HEK293T (cell line): ENCODE measurements at regions not wholly inside any gene's neighbourhood (a gene's known extent, or its start where the extent isn't known, plus 50 kb on each side); places are given as distances from the start of the nearest gene placed in this dataset.

Experiments used
- CTCF ChIA-PET: fragments of 350-600 bp; formaldehyde crosslinking; extraction: SDS; loops from one replicate; lab custom pipeline; 2021; ENCODE audit warnings: antibody characterized with exemption, inconsistent platforms; lab: Yijun Ruan, JAX
- POLR2A ChIA-PET: fragments of 350-600 bp; formaldehyde crosslinking; extraction: SDS; loops from one replicate; lab custom pipeline; 2020; ENCODE audit warnings: antibody characterized with exemption, inconsistent platforms; lab: Yijun Ruan, JAX
- DNase-seq: peaks from one replicate; pipeline ENCODE4 v3.0.0; 2012; ENCODE audit warnings: mixed read lengths; ENCODE audit errors: extremely low spot score
- ARNT ChIP-seq: fragments of 450-650 bp; IDR thresholded peaks from 2 replicates; pipeline ENCODE4 v1.6.1; 2017; ENCODE audit warnings: mild to moderate bottlenecking
- BHLHE40 ChIP-seq: fragments of 450-650 bp; IDR thresholded peaks from 2 replicates; pipeline ENCODE4 v1.6.1; 2016; ENCODE audit warnings: mild to moderate bottlenecking, moderate library complexity, borderline replicate concordance
- CTBP1 ChIP-seq: fragments of 450-650 bp; IDR thresholded peaks from 2 replicates; pipeline ENCODE4 v1.6.1; 2016; ENCODE audit warnings: borderline replicate concordance
- ELF4 ChIP-seq: fragments of 450-650 bp; IDR thresholded peaks from 2 replicates; pipeline ENCODE4 v1.6.1; 2017; ENCODE audit warnings: antibody characterized with exemption
- FOXA1 ChIP-seq: fragments of 450-650 bp; IDR thresholded peaks from 2 replicates; pipeline ENCODE4 v1.6.1; 2016; ENCODE audit warnings: mild to moderate bottlenecking
- FOXK2 ChIP-seq: fragments of 450-650 bp; IDR thresholded peaks from 2 replicates; pipeline ENCODE4 v1.6.1; 2016; ENCODE audit warnings: mild to moderate bottlenecking
- FOXM1 ChIP-seq: fragments of 450-650 bp; IDR thresholded peaks from 2 replicates; pipeline ENCODE4 v1.6.1; 2017; ENCODE audit warnings: mild to moderate bottlenecking, borderline replicate concordance
- HDGF ChIP-seq: fragments of 450-650 bp; IDR thresholded peaks from 2 replicates; pipeline ENCODE4 v1.6.1; 2017; ENCODE audit warnings: antibody characterized with exemption, borderline replicate concordance
- L3MBTL2 ChIP-seq: fragments of 450-650 bp; conservative IDR thresholded peaks from 2 replicates; pipeline ENCODE4 v1.6.1; 2016; ENCODE audit warnings: mild to moderate bottlenecking
- LEF1 ChIP-seq: fragments of 450-650 bp; IDR thresholded peaks from 2 replicates; pipeline ENCODE4 v1.6.1; 2017; ENCODE audit warnings: mild to moderate bottlenecking, borderline replicate concordance
- NFRKB ChIP-seq: fragments of 450-650 bp; IDR thresholded peaks from 2 replicates; pipeline ENCODE4 v1.6.1; 2016; ENCODE audit warnings: mild to moderate bottlenecking, moderate library complexity
- PKNOX1 ChIP-seq: fragments of 450-650 bp; IDR thresholded peaks from 2 replicates; pipeline ENCODE4 v1.6.1; 2016
- SP1 ChIP-seq: fragments of 450-650 bp; IDR thresholded peaks from 2 replicates; pipeline ENCODE4 v1.6.1; 2017
- SUZ12 ChIP-seq: fragments of 450-650 bp; IDR thresholded peaks from 2 replicates; pipeline ENCODE4 v1.6.1; 2016; ENCODE audit warnings: mild to moderate bottlenecking
- TARDBP ChIP-seq: fragments of 450-650 bp; IDR thresholded peaks from 2 replicates; pipeline ENCODE4 v1.6.1; 2016
- ZNF384 ChIP-seq: fragments of 450-650 bp; IDR thresholded peaks from 2 replicates; pipeline ENCODE4 v1.6.1; 2016

- POLR2A ChIA-PET, result no interaction called here
- CTCF ChIA-PET, result no interaction called here
- DNase-seq, result no peak
- no peak for TF ChIP-seq L3MBTL2
- no peak for TF ChIP-seq CTBP1
- no peak for TF ChIP-seq FOXK2
- no peak for TF ChIP-seq ZNF384
- TF ChIP-seq FOXM1, result no peak
- no peak for TF ChIP-seq HDGF
- no peak for TF ChIP-seq SP1
- TF ChIP-seq ARNT, result no peak
Observed at GRCh38 chr1:2907051-2907450, 105.6 kb upstream of the TTC34 start.

- no peak for TF ChIP-seq ELF4
- CTCF ChIA-PET, result no interaction called here
- POLR2A ChIA-PET, result no interaction called here
- DNase-seq, result no peak
Observed at GRCh38 chr1:2908081-2908480, 106.6 kb upstream of the TTC34 start.

GRCh38 chr1:2908561-2908960 is 107.1 kb upstream of the TTC34 start:
- TF ChIP-seq SP1 (no peak), SUZ12 (no peak), NFRKB (no peak), FOXK2 (no peak)
- POLR2A ChIA-PET, result no interaction called here
- CTCF ChIA-PET, result interaction anchor here (1.2 kb wide), 1 partner anchor 13 kb away, joined by 5 read pairs; no protein-coding TSS in a partner anchor
- no peak for DNase-seq

- TF ChIP-seq TARDBP (no peak), LEF1 (no peak), ARNT (no peak), SP1 (no peak), FOXK2 (no peak), CTBP1 (no peak), ELF4 (no peak), PKNOX1 (no peak), SUZ12 (no peak), BHLHE40 (no peak), HDGF (no peak)
- ChIA-PET POLR2A (no interaction called here), CTCF (interaction anchor here (1.2 kb wide), 1 partner anchor 12 kb away, joined by 5 read pairs; no protein-coding TSS in a partner anchor)
- no peak for DNase-seq
Observed at GRCh38 chr1:2909797-2910196, 108.3 kb upstream of the TTC34 start.

GRCh38 chr1:2910211-2910610 is 108.7 kb upstream of the TTC34 start:
- TF ChIP-seq LEF1 (no peak), ARNT (no peak), SUZ12 (no peak), FOXA1 (no peak), TARDBP (no peak), HDGF (no peak), ZNF384 (no peak), CTBP1 (no peak), ELF4 (no peak), BHLHE40 (no peak), FOXM1 (no peak), SP1 (no peak), PKNOX1 (no peak), FOXK2 (no peak), L3MBTL2 (no peak), NFRKB (no peak)
- DNase-seq, result no peak
- POLR2A ChIA-PET, result no interaction called here
- CTCF ChIA-PET, result no interaction called here

GRCh38 chr1:2911421-2912178 is 109.7 kb upstream of the ACTRT2 start:
- POLR2A ChIA-PET, result no interaction called here
- TF ChIP-seq SUZ12 (no peak), ELF4 (no peak), NFRKB (no peak), TARDBP (no peak), ZNF384 (no peak), FOXK2 (no peak), CTBP1 (no peak), SP1 (no peak), ARNT (no peak)
- CTCF ChIA-PET, result interaction anchor here (0.6 kb wide), 1 partner anchor 35 kb away, joined by 3 read pairs; no protein-coding TSS in a partner anchor
- DNase-seq, result no peak

- POLR2A ChIA-PET, result no interaction called here
- CTCF ChIA-PET, result no interaction called here
- no peak for DNase-seq
- TF ChIP-seq PKNOX1 (no peak), SUZ12 (no peak), CTBP1 (no peak), NFRKB (no peak), ZNF384 (no peak), LEF1 (no peak), FOXA1 (no peak), HDGF (no peak), FOXK2 (no peak), BHLHE40 (no peak), ELF4 (no peak), FOXM1 (no peak), TARDBP (no peak)
Observed at GRCh38 chr1:2912424-2913061, 108.7 kb upstream of the ACTRT2 start.
